ENCODE measurements at regions not wholly inside any gene's neighbourhood (a gene's known extent, or its start where the extent isn't known, plus 50 kb on each side); places are given as distances from the start of the nearest gene placed in this dataset.
"Not testable (repeated sequence)": the region's sequence is repeated elsewhere in the genome, so short reads cannot be mapped to it uniquely, and the experiment has no call there.

- not testable (repeated sequence) for DNase-seq (ENCODE audit: low spot score)
Observed at GRCh38 chr13:21261487-21262216, 85.2 kb downstream of the MRPL57 start.

- DNase-seq (ENCODE audit: low spot score), result not testable (repeated sequence)
Observed at GRCh38 chr13:21263909-21264308, 87.5 kb downstream of the MRPL57 start.

- not testable (repeated sequence) for DNase-seq (ENCODE audit: low spot score)
Observed at GRCh38 chr13:21268485-21268884, 92.0 kb downstream of the MRPL57 start.

- not testable (repeated sequence) for DNase-seq (ENCODE audit: low spot score)
Observed at GRCh38 chr13:21272439-21272838, 96.0 kb downstream of the MRPL57 start.

GRCh38 chr13:21274457-21274856, 98.0 kb downstream of the MRPL57 start:
- not testable (repeated sequence) for DNase-seq (ENCODE audit: low spot score)

- no peak for DNase-seq (ENCODE audit: low spot score)
Observed at GRCh38 chr13:21282065-21282464, 105.6 kb downstream of the MRPL57 start.

GRCh38 chr13:21287331-21287907, 111.0 kb downstream of the MRPL57 start:
- no peak for DNase-seq (ENCODE audit: low spot score)

GRCh38 chr13:21289475-21289874, 113.0 kb downstream of the MRPL57 start:
- no peak for DNase-seq (ENCODE audit: low spot score)

GRCh38 chr13:21290442-21291002, 114.1 kb downstream of the MRPL57 start:
- not testable (repeated sequence) for DNase-seq (ENCODE audit: low spot score)

- no peak for DNase-seq (ENCODE audit: low spot score)
Observed at GRCh38 chr13:21291840-21292239, 115.4 kb downstream of the MRPL57 start.

GRCh38 chr13:21296991-21297390, 120.5 kb downstream of the MRPL57 start:
- peak; percentile 75 for DNase-seq (ENCODE audit: low spot score)

GRCh38 chr13:21297447-21297846, 121.0 kb downstream of the MRPL57 start:
- DNase-seq (ENCODE audit: low spot score), result no peak

- DNase-seq (ENCODE audit: low spot score), result peak; percentile 89
Observed at GRCh38 chr13:21297914-21298831, 121.7 kb downstream of the MRPL57 start.

GRCh38 chr13:21304256-21304655, 127.8 kb downstream of the MRPL57 start:
- no peak for DNase-seq (ENCODE audit: low spot score)

GRCh38 chr13:21306300-21307073, 130.0 kb downstream of the MRPL57 start:
- DNase-seq (ENCODE audit: low spot score), result not testable (repeated sequence)

GRCh38 chr13:21307158-21307557, 130.7 kb downstream of the MRPL57 start:
- DNase-seq (ENCODE audit: low spot score), result not testable (repeated sequence)

GRCh38 chr13:21308906-21309305, 132.4 kb downstream of the MRPL57 start:
- no peak for DNase-seq (ENCODE audit: low spot score)

GRCh38 chr13:21309542-21310172, 133.2 kb downstream of the MRPL57 start:
- DNase-seq (ENCODE audit: low spot score), result no peak

- DNase-seq (ENCODE audit: low spot score), result no peak
Observed at GRCh38 chr13:21310220-21310619, 133.8 kb downstream of the MRPL57 start.

GRCh38 chr13:21314976-21315375, 138.5 kb downstream of the MRPL57 start:
- DNase-seq (ENCODE audit: low spot score), result not testable (repeated sequence)

- DNase-seq (ENCODE audit: low spot score), result no peak
Observed at GRCh38 chr13:21316376-21316775, 139.9 kb downstream of the MRPL57 start.

Measured in globus pallidus (tissue), 1 donor.